ENCODE measurements at regions not wholly inside any gene's neighbourhood (a gene's known extent, or its start where the extent isn't known, plus 50 kb on each side); places are given as distances from the start of the nearest gene placed in this dataset.
"Not testable (repeated sequence)": the region's sequence is repeated elsewhere in the genome, so short reads cannot be mapped to it uniquely, and the experiment has no call there.

DNA sequence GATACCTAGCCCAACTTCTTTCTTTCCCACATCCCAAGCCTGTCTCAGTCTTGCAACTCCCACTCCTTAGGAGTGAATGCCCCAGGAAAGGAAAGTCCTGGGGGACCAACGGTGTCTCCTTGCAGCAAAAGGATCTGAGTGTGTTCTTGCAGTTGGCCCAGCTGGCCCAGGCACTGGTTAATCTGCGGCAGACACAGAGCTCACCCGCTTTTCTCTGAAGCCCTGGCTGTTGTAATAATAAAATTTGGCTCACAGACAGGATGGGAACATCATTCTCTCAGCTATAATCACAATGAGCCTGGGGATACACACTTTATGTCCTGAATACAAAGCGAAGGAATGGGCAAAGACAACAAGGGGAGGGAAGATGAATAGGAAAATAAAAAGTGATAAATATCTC is 185.6 kb upstream of the ADRA1D start:
- DNase-seq (ENCODE audit: low read depth), result no peak
- no peak overlapping the region for H3K4me3 ChIP-seq (ENCODE audit: low read depth, low read length)
- TF ChIP-seq, protein P1, sequence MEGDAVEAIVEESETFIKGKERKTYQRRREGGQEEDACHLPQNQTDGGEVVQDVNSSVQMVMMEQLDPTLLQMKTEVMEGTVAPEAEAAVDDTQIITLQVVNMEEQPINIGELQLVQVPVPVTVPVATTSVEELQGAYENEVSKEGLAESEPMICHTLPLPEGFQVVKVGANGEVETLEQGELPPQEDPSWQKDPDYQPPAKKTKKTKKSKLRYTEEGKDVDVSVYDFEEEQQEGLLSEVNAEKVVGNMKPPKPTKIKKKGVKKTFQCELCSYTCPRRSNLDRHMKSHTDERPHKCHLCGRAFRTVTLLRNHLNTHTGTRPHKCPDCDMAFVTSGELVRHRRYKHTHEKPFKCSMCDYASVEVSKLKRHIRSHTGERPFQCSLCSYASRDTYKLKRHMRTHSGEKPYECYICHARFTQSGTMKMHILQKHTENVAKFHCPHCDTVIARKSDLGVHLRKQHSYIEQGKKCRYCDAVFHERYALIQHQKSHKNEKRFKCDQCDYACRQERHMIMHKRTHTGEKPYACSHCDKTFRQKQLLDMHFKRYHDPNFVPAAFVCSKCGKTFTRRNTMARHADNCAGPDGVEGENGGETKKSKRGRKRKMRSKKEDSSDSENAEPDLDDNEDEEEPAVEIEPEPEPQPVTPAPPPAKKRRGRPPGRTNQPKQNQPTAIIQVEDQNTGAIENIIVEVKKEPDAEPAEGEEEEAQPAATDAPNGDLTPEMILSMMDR (IDR thresholded peaks at IDR 0.05; ENCODE audit: low read depth, low read length, missing control alignments), result no peak

DNA sequence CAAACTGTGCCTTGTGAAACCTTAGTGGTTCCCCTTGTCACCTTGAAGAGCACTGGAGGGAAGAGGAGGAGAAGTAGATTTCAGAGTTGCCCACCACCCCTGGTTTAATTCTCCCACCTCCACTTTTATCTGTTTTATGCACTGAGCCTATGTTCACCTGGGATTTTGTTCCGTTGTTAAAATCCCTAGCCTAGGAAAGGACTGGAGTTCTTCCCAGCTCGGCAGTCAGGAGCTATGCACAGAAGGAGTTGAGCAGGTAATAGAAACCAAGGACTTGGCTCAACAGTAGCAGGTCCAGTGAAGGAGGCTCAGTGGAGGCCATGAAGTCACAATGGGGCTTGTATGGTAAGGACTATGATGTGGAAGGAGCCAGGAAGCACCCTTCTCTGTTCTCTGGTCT is 182.4 kb upstream of the ADRA1D start:
- no peak overlapping the region for H3K4me3 ChIP-seq (ENCODE audit: low read depth, low read length)
- no peak for DNase-seq (ENCODE audit: low read depth)
- TF ChIP-seq, protein P1 (IDR thresholded peaks at IDR 0.05; ENCODE audit: low read depth, low read length, missing control alignments), result no peak

DNA sequence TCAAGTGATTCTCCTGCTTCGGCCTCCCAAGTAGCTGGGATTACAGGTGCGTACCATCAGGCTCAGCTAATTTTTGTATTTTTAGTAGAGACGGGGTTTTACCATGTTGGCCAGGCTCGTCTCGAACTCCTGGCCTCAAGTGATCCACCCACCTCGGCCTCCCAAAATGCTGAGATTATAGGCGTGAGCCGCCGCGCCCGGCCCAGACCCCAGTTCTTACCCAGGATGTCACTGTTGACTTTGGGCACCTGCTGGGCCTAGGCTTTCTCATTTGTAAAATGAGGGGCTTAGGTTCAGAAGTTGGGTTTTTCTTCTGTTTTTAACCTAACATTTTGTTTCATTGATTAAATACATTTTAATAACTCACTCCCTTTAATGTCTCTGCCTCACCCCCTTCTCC is 181.7 kb upstream of the ADRA1D start:
- DNase-seq (ENCODE audit: low read depth); H3K4me3 ChIP-seq (ENCODE audit: low read depth, low read length): not testable (repeated sequence)

DNA sequence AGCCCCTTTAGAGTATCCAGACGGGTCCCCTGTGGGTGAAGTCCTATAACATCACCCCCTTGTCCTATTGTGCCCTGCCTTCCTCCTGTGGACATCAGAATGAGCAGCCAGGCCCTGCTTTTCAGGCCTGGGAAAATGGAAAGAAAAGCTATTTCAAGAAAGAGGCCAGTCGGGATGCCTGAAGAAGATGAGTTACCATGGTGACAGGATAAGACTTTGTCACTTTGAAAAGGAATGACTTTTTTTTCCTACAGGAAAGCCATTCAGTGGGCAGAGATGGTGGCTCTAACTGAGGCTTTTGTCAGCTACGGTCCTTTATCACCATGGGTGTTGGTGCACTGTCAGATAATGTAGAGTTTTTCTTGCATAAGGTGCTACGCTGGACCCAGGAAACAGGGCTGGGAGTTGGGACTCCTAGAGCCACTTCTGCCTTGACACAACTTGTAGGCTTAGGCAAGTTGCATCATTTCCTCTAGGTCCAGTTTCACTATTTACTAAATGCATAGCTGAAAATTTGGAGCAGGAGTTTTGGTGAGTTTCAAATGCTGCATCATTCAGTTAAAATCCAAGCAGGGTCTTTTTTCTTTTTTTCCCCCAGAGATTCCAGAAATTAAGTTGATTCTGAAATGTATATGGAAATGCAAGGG is 179.0 kb upstream of the ADRA1D start:
- TF ChIP-seq, protein P1 (IDR thresholded peaks at IDR 0.05; ENCODE audit: low read depth, low read length, missing control alignments), result no peak
- no peak for DNase-seq (ENCODE audit: low read depth)
- H3K4me3 ChIP-seq (ENCODE audit: low read depth, low read length), result no peak overlapping the region

DNA sequence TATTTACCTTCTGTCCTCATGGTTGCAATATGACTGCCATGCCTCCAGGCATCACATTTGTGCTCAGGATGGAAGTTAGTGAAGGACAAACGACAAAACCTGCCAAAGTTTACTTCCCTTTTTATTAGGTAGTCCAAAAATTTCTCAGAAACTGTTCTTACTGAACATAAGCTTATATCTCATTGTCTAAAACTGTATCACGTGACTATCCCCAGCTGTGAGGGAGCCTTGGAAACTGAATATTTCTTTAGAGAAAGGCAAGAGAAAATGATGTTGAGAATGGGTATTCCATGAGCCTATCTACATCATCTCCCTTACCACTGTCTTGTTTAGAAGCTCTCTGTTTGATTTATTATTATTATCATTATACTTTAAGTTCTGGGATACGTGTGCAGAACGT is 169.1 kb upstream of the ADRA1D start:
- H3K4me3 ChIP-seq (ENCODE audit: low read depth, low read length), result no peak overlapping the region
- DNase-seq (ENCODE audit: low read depth), result no peak
- TF ChIP-seq, protein P1 (IDR thresholded peaks at IDR 0.05; ENCODE audit: low read depth, low read length, missing control alignments), result no peak

DNA sequence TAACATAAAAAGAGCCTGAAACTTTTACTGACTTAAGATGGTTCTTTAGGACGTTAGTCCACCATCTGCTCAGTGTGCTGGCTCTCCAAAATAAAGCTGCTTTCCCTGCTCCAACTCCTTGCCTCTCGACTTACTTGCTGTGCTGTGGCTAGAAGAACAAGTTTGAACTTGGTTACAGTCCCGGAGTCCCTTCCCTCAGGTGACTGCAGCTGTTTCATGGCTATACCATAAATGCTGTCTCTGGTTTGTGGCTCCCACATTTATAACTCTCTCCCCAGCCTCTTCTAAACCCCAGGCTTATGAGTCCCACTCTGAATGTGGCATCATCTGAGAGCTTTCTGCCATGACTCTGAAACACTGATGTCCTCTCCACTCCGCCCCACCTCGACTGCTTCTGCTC is 166.2 kb upstream of the ADRA1D start:
- TF ChIP-seq, protein P1 (IDR thresholded peaks at IDR 0.05; ENCODE audit: low read depth, low read length, missing control alignments), result no peak

DNA sequence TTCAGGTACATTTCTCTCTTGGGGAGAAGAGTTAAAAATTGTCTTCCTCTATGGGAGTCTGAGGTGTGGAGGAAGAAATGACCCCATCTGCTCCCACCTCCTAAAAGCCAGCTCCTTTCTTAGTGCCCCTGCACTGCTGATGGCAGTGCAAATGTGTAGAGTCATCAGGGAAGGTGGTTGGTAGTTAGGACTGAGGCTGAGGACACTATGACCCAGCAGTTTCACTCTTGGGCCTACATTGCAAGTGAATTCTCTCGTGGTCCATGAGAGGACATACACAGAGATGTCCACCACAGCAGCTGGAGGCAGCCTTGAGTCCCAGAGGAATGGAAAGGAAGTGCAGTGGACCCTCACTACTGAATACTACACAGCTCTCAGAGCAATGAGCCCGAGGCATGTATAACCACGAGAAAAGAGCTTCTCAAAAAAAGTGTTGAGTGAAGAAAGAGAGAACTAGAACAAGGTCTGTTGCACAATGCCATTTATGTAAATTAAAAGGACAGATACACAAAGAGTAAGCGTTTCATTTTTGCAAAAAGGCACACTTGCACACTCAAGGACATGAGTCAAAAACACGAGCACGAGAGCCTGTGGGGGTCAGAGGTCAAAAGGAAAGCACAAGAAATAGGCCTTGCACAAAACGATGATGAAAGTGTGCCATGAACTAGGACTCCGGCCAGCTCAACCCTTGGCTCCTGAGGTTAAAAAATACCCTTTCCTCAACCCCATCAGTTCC is 164.4 kb upstream of the ADRA1D start:
- TF ChIP-seq, protein P1 (IDR thresholded peaks at IDR 0.05; ENCODE audit: low read depth, low read length, missing control alignments), result no peak
- no peak overlapping the region for H3K4me3 ChIP-seq (ENCODE audit: low read depth, low read length)
- DNase-seq (ENCODE audit: low read depth), result no peak

More for the DNA sequence above, 166.2 kb upstream of the ADRA1D start:
- no peak for DNase-seq (ENCODE audit: low read depth)
- H3K4me3 ChIP-seq (ENCODE audit: low read depth, low read length), result no peak overlapping the region
